Muscle of leg (tissue), 3 donors: ENCODE measurements at regions not wholly inside any gene's neighbourhood (a gene's known extent, or its start where the extent isn't known, plus 50 kb on each side); places are given as distances from the start of the nearest gene placed in this dataset.

Experiments
- DNase-seq: peaks from one replicate; pipeline ENCODE4 v3.0.0; 2013
- H3K27ac ChIP-seq: one replicate; pipeline ENCODE4 v1.5.1; 2013; ENCODE audit warnings: mild to moderate bottlenecking, low read length, control low read depth
- H3K27me3 ChIP-seq: one replicate; pipeline ENCODE4 v1.6.1; 2013; ENCODE audit warnings: low read length; ENCODE audit not compliant: control insufficient read depth, insufficient read depth
- H3K36me3 ChIP-seq: one replicate; pipeline ENCODE4 v1.6.1; 2013; ENCODE audit warnings: low read length; ENCODE audit not compliant: control insufficient read depth, insufficient read depth
- H3K4me1 ChIP-seq: one replicate; pipeline ENCODE4 v1.6.1; 2013; ENCODE audit warnings: low read length; ENCODE audit not compliant: control insufficient read depth, insufficient read depth
- H3K4me3 ChIP-seq: one replicate; pipeline ENCODE4 v1.5.1; 2013; ENCODE audit warnings: low read length, control low read depth
- H3K9me3 ChIP-seq: replicated peaks from 2 replicates; pipeline ENCODE4 v1.6.1; 2013; ENCODE audit warnings: low read depth, low read length; ENCODE audit not compliant: control insufficient read depth
- WGBS: methylation state at CpG from one replicate; pipeline ENCODE4 v1.1.5; 2013; ENCODE audit warnings: missing lambda C conversion rate; ENCODE audit not compliant: insufficient coverage; 5-methylcytosine and 5-hydroxymethylcytosine counted together

- Histone ChIP-seq H3K27ac (no peak overlapping the region), H3K36me3 (no peaks in the 10 kb centered on the region), H3K9me3 (no peaks in the 10 kb centered on the region), H3K27me3 (no peaks in the 10 kb centered on the region), H3K4me3 (no peak overlapping the region), H3K4me1 (peaks cover 3% of the 10 kb centered on the region)
- no CpG with 5 or more reads among the region's 1 CpG for WGBS
- DNase-seq, result no peak
These were observed 582.7 kb upstream of the POT1 start for GRCh38 chr7:125512373-125512772.

GRCh38 chr7:125511310-125511709, 581.7 kb upstream of the POT1 start:
- H3K36me3 ChIP-seq, result no peaks in the 10 kb centered on the region
- no peak overlapping the region for H3K4me3 ChIP-seq
- DNase-seq, result no peak
- H3K9me3 ChIP-seq, result no peaks in the 10 kb centered on the region
- WGBS, result no CpG with 5 or more reads among the region's 5 CpGs
- no peaks in the 10 kb centered on the region for H3K27me3 ChIP-seq
- H3K4me1 ChIP-seq, result peaks cover 3% of the 10 kb centered on the region
- no peak overlapping the region for H3K27ac ChIP-seq

- H3K36me3 ChIP-seq, result no peaks in the 10 kb centered on the region
- H3K9me3 ChIP-seq, result no peaks in the 10 kb centered on the region
- no peaks in the 10 kb centered on the region for H3K27me3 ChIP-seq
- H3K4me3 ChIP-seq, result no peak overlapping the region
- 65% methylated on average over 4 of the region's 4 CpGs for WGBS
- no peak for DNase-seq
- no peaks in the 10 kb centered on the region for H3K4me1 ChIP-seq
- H3K27ac ChIP-seq, result no peak overlapping the region
These were observed 576.7 kb upstream of the POT1 start for GRCh38 chr7:125506331-125506730.

- H3K36me3 ChIP-seq, result no peaks in the 10 kb centered on the region
- H3K27ac ChIP-seq, result no peak overlapping the region
- H3K9me3 ChIP-seq, result no peaks in the 10 kb centered on the region
- no peaks in the 10 kb centered on the region for H3K27me3 ChIP-seq
- no peak for DNase-seq
- WGBS, result 83% methylated on average over 1 of the region's 2 CpGs
- no peak overlapping the region for H3K4me3 ChIP-seq
- no peaks in the 10 kb centered on the region for H3K4me1 ChIP-seq
These were observed 575.2 kb upstream of the POT1 start for GRCh38 chr7:125504848-125505247.

- no peaks in the 10 kb centered on the region for H3K27me3 ChIP-seq
- no peak overlapping the region for H3K4me3 ChIP-seq
- no peak overlapping the region for H3K27ac ChIP-seq
- WGBS, result no CpG with 5 or more reads among the region's 1 CpG
- no peaks in the 10 kb centered on the region for H3K36me3 ChIP-seq
- no peak for DNase-seq
- no peaks in the 10 kb centered on the region for H3K4me1 ChIP-seq
- no peaks in the 10 kb centered on the region for H3K9me3 ChIP-seq
These were observed 566.4 kb upstream of the POT1 start for GRCh38 chr7:125495997-125496396.

- H3K4me1 ChIP-seq, result no peaks in the 10 kb centered on the region
- H3K27ac ChIP-seq, result no peak overlapping the region
- no peaks in the 10 kb centered on the region for H3K36me3 ChIP-seq
- H3K9me3 ChIP-seq, result no peaks in the 10 kb centered on the region
- no peak overlapping the region for H3K4me3 ChIP-seq
- WGBS, result no CpG with 5 or more reads among the region's 1 CpG
- H3K27me3 ChIP-seq, result no peaks in the 10 kb centered on the region
- no peak for DNase-seq
These were observed 562.9 kb upstream of the POT1 start for GRCh38 chr7:125492521-125492920.

GRCh38 chr7:125491137-125491536, 561.5 kb upstream of the POT1 start:
- Histone ChIP-seq H3K27ac (no peak overlapping the region), H3K27me3 (no peaks in the 10 kb centered on the region), H3K4me3 (no peak overlapping the region), H3K4me1 (no peaks in the 10 kb centered on the region), H3K9me3 (no peaks in the 10 kb centered on the region), H3K36me3 (no peaks in the 10 kb centered on the region)
- DNase-seq, result no peak
- no CpG with 5 or more reads among the region's 1 CpG for WGBS

GRCh38 chr7:125490167-125490566, 560.5 kb upstream of the POT1 start:
- H3K4me1 ChIP-seq, result no peaks in the 10 kb centered on the region
- H3K9me3 ChIP-seq, result no peaks in the 10 kb centered on the region
- H3K27ac ChIP-seq, result no peak overlapping the region
- no CpG with 5 or more reads among the region's 4 CpGs for WGBS
- DNase-seq, result no peak
- no peaks in the 10 kb centered on the region for H3K36me3 ChIP-seq
- no peak overlapping the region for H3K4me3 ChIP-seq
- H3K27me3 ChIP-seq, result no peaks in the 10 kb centered on the region

GRCh38 chr7:125485223-125485622, 555.6 kb upstream of the POT1 start:
- no peaks in the 10 kb centered on the region for H3K4me1 ChIP-seq
- H3K4me3 ChIP-seq, result no peak overlapping the region
- H3K36me3 ChIP-seq, result no peaks in the 10 kb centered on the region
- no peak for DNase-seq
- H3K27ac ChIP-seq, result no peak overlapping the region
- no CpG with 5 or more reads among the region's 2 CpGs for WGBS
- H3K9me3 ChIP-seq, result no peaks in the 10 kb centered on the region
- H3K27me3 ChIP-seq, result no peaks in the 10 kb centered on the region

GRCh38 chr7:125484755-125485154, 555.1 kb upstream of the POT1 start:
- no CpG with 5 or more reads among the region's 2 CpGs for WGBS
- no peaks in the 10 kb centered on the region for H3K27me3 ChIP-seq

GRCh38 chr7:125481323-125481722, 551.7 kb upstream of the POT1 start:
- Histone ChIP-seq H3K4me1 (no peaks in the 10 kb centered on the region), H3K9me3 (no peaks in the 10 kb centered on the region), H3K27me3 (no peaks in the 10 kb centered on the region), H3K36me3 (no peaks in the 10 kb centered on the region), H3K27ac (no peak overlapping the region), H3K4me3 (no peak overlapping the region)
- 100% methylated on average over 1 of the region's 7 CpGs for WGBS
- no peak for DNase-seq

More at GRCh38 chr7:125484755-125485154, 555.1 kb upstream of the POT1 start:
- no peak overlapping the region for H3K4me3 ChIP-seq
- H3K4me1 ChIP-seq, result no peaks in the 10 kb centered on the region
- H3K9me3 ChIP-seq, result no peaks in the 10 kb centered on the region
- no peak overlapping the region for H3K27ac ChIP-seq
- DNase-seq, result no peak
- H3K36me3 ChIP-seq, result no peaks in the 10 kb centered on the region
